ENCODE measurements at regions not wholly inside any gene's neighbourhood (a gene's known extent, or its start where the extent isn't known, plus 50 kb on each side); places are given as distances from the start of the nearest gene placed in this dataset.

DNA sequence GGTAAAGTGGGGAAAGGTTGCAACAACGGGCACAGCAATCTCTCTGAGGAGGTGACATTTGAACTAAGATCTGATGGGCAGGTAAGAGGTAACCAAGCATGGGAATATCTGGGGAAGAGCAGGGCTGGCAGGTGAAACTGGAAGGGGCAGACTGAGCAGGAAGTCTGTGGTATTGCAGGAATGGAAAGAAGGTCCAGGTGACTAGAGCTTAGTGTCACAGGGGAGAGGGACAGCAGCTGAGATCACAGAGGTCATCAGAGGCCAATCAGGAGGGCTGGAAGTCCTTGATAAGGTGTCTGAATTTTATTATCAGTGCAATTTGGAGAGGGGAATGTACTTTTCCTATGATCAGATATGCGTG, 73.3 kb upstream of the DHX40 start:
- TF ChIP-seq POLR2AphosphoS5 (IDR thresholded peaks at IDR 0.05; ENCODE audit: low read depth) (no peak), SPI1 (IDR thresholded peaks at IDR 0.05; ENCODE audit: borderline replicate concordance, low read depth) (no peak)
- TF ChIP-seq, protein P1, sequence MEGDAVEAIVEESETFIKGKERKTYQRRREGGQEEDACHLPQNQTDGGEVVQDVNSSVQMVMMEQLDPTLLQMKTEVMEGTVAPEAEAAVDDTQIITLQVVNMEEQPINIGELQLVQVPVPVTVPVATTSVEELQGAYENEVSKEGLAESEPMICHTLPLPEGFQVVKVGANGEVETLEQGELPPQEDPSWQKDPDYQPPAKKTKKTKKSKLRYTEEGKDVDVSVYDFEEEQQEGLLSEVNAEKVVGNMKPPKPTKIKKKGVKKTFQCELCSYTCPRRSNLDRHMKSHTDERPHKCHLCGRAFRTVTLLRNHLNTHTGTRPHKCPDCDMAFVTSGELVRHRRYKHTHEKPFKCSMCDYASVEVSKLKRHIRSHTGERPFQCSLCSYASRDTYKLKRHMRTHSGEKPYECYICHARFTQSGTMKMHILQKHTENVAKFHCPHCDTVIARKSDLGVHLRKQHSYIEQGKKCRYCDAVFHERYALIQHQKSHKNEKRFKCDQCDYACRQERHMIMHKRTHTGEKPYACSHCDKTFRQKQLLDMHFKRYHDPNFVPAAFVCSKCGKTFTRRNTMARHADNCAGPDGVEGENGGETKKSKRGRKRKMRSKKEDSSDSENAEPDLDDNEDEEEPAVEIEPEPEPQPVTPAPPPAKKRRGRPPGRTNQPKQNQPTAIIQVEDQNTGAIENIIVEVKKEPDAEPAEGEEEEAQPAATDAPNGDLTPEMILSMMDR (IDR thresholded peaks at IDR 0.05; ENCODE audit: insufficient read depth, low read length), result no peak
- TF ChIP-seq, protein P2, sequence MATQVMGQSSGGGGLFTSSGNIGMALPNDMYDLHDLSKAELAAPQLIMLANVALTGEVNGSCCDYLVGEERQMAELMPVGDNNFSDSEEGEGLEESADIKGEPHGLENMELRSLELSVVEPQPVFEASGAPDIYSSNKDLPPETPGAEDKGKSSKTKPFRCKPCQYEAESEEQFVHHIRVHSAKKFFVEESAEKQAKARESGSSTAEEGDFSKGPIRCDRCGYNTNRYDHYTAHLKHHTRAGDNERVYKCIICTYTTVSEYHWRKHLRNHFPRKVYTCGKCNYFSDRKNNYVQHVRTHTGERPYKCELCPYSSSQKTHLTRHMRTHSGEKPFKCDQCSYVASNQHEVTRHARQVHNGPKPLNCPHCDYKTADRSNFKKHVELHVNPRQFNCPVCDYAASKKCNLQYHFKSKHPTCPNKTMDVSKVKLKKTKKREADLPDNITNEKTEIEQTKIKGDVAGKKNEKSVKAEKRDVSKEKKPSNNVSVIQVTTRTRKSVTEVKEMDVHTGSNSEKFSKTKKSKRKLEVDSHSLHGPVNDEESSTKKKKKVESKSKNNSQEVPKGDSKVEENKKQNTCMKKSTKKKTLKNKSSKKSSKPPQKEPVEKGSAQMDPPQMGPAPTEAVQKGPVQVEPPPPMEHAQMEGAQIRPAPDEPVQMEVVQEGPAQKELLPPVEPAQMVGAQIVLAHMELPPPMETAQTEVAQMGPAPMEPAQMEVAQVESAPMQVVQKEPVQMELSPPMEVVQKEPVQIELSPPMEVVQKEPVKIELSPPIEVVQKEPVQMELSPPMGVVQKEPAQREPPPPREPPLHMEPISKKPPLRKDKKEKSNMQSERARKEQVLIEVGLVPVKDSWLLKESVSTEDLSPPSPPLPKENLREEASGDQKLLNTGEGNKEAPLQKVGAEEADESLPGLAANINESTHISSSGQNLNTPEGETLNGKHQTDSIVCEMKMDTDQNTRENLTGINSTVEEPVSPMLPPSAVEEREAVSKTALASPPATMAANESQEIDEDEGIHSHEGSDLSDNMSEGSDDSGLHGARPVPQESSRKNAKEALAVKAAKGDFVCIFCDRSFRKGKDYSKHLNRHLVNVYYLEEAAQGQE (IDR thresholded peaks at IDR 0.05; ENCODE audit: insufficient replicate concordance, low read depth), result no peak
